HepG2 (cell line): ENCODE measurements at regions not wholly inside any gene's neighbourhood (a gene's known extent, or its start where the extent isn't known, plus 50 kb on each side); places are given as distances from the start of the nearest gene placed in this dataset.

Experiments
- CAMTA2 ChIP-seq: sonication (generic); formaldehyde crosslinking; IDR thresholded peaks from 2 replicates; pipeline ENCODE4 v1.4.0; 2020; ENCODE audit warnings: mild to moderate bottlenecking, missing genetic modification reagents, borderline replicate concordance
- EEA1 ChIP-seq: sonication (generic); formaldehyde crosslinking; IDR thresholded peaks from 2 replicates; pipeline ENCODE4 v1.5.1; 2020; ENCODE audit warnings: mild to moderate bottlenecking, missing genetic modification reagents, borderline replicate concordance
- GATA4 ChIP-seq: sonication (generic); IDR thresholded peaks from 2 replicates; pipeline ENCODE4 v1.6.1; 2016; ENCODE audit warnings: antibody characterized with exemption, low read depth, borderline replicate concordance
- HOXA7 ChIP-seq: sonication (generic); formaldehyde crosslinking; IDR thresholded peaks from 2 replicates; pipeline ENCODE4 v1.8.1; 2022; ENCODE audit warnings: mild to moderate bottlenecking, missing genetic modification reagents, moderate library complexity
- NR2F1 ChIP-seq, 2 experiments: fragments of 450-650 bp in 1 of 2; formaldehyde crosslinking in 1 of 2; IDR thresholded peaks; 2 replicates each; pipeline versions ENCODE4 v1.5.0 to v1.6.1; 2016 to 2020; ENCODE audit warnings: mild to moderate bottlenecking in 1 of 2, missing compliant biosample characterization in 1 of 2, missing genetic modification reagents in 1 of 2, moderate library complexity in 1 of 2
- PCBP2 ChIP-seq: fragments of 200-400 bp; formaldehyde crosslinking; optimal IDR thresholded peaks from 2 replicates; pipeline ENCODE3; 2018; ENCODE audit warnings: low read length, low read depth; ENCODE audit not compliant: poor library complexity, severe bottlenecking
- POGZ ChIP-seq: sonication (generic); formaldehyde crosslinking; IDR thresholded peaks from 2 replicates; pipeline ENCODE4 v1.4.0; 2020; ENCODE audit warnings: mild to moderate bottlenecking, missing genetic modification reagents
- SIN3B ChIP-seq: fragments of 150-350 bp; IDR thresholded peaks from 2 replicates; pipeline ENCODE4 v1.6.1; 2014; ENCODE audit warnings: low read length
- SP140L ChIP-seq: sonication (generic); formaldehyde crosslinking; IDR thresholded peaks from 2 replicates; pipeline ENCODE4 v1.4.0; 2020; ENCODE audit warnings: missing genetic modification reagents, borderline replicate concordance
- SPEN ChIP-seq: sonication (generic); formaldehyde crosslinking; IDR thresholded peaks from 2 replicates; pipeline ENCODE4 v1.5.1; 2020; ENCODE audit warnings: low read depth, mild to moderate bottlenecking, missing genetic modification reagents
- ZNF224 ChIP-seq: sonication (generic); formaldehyde crosslinking; IDR thresholded peaks from 2 replicates; pipeline ENCODE4 v1.5.0; 2020; ENCODE audit warnings: mild to moderate bottlenecking, missing genetic modification reagents
- ZNF296 ChIP-seq: sonication (generic); formaldehyde crosslinking; conservative IDR thresholded peaks from 2 replicates; pipeline ENCODE4 v1.5.0; 2020; ENCODE audit warnings: mild to moderate bottlenecking, missing genetic modification reagents
- ZNF343 ChIP-seq: sonication (generic); formaldehyde crosslinking; IDR thresholded peaks from 2 replicates; pipeline ENCODE4 v1.4.0; 2020; ENCODE audit warnings: mild to moderate bottlenecking, missing genetic modification reagents
- ZNF44 ChIP-seq: sonication (generic); formaldehyde crosslinking; IDR thresholded peaks from 2 replicates; pipeline ENCODE4 v1.5.1; 2020; ENCODE audit warnings: mild to moderate bottlenecking, missing genetic modification reagents
- ZNF703 ChIP-seq: sonication (generic); formaldehyde crosslinking; IDR thresholded peaks from 2 replicates; pipeline ENCODE4 v1.5.1; 2020; ENCODE audit warnings: missing genetic modification reagents, mild to moderate bottlenecking, moderate library complexity, borderline replicate concordance
- ZNF777 ChIP-seq: sonication (generic); formaldehyde crosslinking; IDR thresholded peaks from 2 replicates; pipeline ENCODE4 v1.4.0; 2020; ENCODE audit warnings: missing genetic modification reagents
- ZNF790 ChIP-seq: sonication (generic); formaldehyde crosslinking; IDR thresholded peaks from 2 replicates; pipeline ENCODE4 v1.8.0; 2022; ENCODE audit warnings: missing genetic modification reagents, mild to moderate bottlenecking, borderline replicate concordance
- TF ChIP-seq, protein P1 (sequence below): sonication (generic); formaldehyde crosslinking; IDR thresholded peaks from 2 replicates; pipeline ENCODE4 v1.4.0; 2020; ENCODE audit warnings: missing genetic modification reagents
- TF ChIP-seq, protein P2 (sequence below): sonication (generic); formaldehyde crosslinking; IDR thresholded peaks from 2 replicates; pipeline ENCODE4 v1.8.0; 2022; ENCODE audit warnings: mild to moderate bottlenecking, missing genetic modification reagents, moderate library complexity
- TF ChIP-seq, protein P3 (sequence below): sonication (generic); formaldehyde crosslinking; IDR thresholded peaks from 2 replicates; pipeline ENCODE4 v1.4.0; 2020; ENCODE audit warnings: mild to moderate bottlenecking, missing genetic modification reagents
- TF ChIP-seq, protein P4 (sequence below): sonication (generic); formaldehyde crosslinking; IDR thresholded peaks from 2 replicates; pipeline ENCODE4 v1.4.0; 2020; ENCODE audit warnings: missing genetic modification reagents
- TF ChIP-seq, protein P5 (sequence below): sonication (generic); formaldehyde crosslinking; IDR thresholded peaks from 2 replicates; pipeline ENCODE4 v1.4.0; 2020; ENCODE audit warnings: mild to moderate bottlenecking, low read depth, missing genetic modification reagents

DNA sequence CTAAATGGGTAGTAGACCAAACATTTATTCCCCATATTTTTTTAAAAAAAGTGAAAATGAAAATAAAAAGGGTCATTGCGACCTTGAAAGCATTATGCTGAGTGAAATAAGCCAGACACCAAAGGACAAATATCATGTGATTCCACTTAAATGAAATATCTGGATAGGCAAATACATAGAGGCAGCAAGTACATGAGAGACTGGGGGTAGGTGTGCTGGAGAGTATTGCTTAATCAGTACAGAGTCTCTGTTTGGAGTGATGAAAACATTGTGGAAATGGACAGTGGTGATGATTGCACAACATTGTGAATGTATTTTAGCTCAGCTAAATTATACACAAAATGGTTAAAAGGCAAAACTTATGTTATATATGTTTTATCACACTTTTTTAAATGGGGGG is 169.4 kb downstream of the AKR1D1 start (continued):
- TF ChIP-seq ZNF777 (CRISPR knock-in tag) (no peak), GATA4 (peak; percentile 81), SIN3B (no peak), ZNF343 (CRISPR knock-in tag) (no peak), ZNF44 (CRISPR knock-in tag) (0 out of 2 replicates have a peak, but pooled peaks have one; percentile 30), ZNF790 (CRISPR knock-in tag) (no peak), POGZ (CRISPR knock-in tag) (peak; percentile 88), ZNF224 (no peak), SPEN (CRISPR knock-in tag) (no peak), EEA1 (no peak), CAMTA2 (no peak), PCBP2 (no peak), NR2F1 (CRISPR knock-in tag; IDR thresholded peaks at IDR 0.05) (0 out of 4 replicates have a peak, but pooled peaks of 1 of the 2 experiments have one; percentile 12), ZNF703 (CRISPR knock-in tag) (no peak), HOXA7 (CRISPR knock-in tag) (no peak), SP140L (CRISPR knock-in tag) (peak; percentile 67; the same call in 1 of the 2 replicates), ZNF296 (CRISPR knock-in tag) (no peak)
- TF ChIP-seq, protein P1, sequence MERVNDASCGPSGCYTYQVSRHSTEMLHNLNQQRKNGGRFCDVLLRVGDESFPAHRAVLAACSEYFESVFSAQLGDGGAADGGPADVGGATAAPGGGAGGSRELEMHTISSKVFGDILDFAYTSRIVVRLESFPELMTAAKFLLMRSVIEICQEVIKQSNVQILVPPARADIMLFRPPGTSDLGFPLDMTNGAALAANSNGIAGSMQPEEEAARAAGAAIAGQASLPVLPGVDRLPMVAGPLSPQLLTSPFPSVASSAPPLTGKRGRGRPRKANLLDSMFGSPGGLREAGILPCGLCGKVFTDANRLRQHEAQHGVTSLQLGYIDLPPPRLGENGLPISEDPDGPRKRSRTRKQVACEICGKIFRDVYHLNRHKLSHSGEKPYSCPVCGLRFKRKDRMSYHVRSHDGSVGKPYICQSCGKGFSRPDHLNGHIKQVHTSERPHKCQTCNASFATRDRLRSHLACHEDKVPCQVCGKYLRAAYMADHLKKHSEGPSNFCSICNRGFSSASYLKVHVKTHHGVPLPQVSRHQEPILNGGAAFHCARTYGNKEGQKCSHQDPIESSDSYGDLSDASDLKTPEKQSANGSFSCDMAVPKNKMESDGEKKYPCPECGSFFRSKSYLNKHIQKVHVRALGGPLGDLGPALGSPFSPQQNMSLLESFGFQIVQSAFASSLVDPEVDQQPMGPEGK (CRISPR knock-in tag): peak; percentile 79
- TF ChIP-seq, protein P2, sequence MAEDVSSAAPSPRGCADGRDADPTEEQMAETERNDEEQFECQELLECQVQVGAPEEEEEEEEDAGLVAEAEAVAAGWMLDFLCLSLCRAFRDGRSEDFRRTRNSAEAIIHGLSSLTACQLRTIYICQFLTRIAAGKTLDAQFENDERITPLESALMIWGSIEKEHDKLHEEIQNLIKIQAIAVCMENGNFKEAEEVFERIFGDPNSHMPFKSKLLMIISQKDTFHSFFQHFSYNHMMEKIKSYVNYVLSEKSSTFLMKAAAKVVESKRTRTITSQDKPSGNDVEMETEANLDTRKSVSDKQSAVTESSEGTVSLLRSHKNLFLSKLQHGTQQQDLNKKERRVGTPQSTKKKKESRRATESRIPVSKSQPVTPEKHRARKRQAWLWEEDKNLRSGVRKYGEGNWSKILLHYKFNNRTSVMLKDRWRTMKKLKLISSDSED (CRISPR knock-in tag): no peak
- TF ChIP-seq, protein P3, sequence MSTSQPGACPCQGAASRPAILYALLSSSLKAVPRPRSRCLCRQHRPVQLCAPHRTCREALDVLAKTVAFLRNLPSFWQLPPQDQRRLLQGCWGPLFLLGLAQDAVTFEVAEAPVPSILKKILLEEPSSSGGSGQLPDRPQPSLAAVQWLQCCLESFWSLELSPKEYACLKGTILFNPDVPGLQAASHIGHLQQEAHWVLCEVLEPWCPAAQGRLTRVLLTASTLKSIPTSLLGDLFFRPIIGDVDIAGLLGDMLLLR (CRISPR knock-in tag): no peak
- TF ChIP-seq, protein P4, sequence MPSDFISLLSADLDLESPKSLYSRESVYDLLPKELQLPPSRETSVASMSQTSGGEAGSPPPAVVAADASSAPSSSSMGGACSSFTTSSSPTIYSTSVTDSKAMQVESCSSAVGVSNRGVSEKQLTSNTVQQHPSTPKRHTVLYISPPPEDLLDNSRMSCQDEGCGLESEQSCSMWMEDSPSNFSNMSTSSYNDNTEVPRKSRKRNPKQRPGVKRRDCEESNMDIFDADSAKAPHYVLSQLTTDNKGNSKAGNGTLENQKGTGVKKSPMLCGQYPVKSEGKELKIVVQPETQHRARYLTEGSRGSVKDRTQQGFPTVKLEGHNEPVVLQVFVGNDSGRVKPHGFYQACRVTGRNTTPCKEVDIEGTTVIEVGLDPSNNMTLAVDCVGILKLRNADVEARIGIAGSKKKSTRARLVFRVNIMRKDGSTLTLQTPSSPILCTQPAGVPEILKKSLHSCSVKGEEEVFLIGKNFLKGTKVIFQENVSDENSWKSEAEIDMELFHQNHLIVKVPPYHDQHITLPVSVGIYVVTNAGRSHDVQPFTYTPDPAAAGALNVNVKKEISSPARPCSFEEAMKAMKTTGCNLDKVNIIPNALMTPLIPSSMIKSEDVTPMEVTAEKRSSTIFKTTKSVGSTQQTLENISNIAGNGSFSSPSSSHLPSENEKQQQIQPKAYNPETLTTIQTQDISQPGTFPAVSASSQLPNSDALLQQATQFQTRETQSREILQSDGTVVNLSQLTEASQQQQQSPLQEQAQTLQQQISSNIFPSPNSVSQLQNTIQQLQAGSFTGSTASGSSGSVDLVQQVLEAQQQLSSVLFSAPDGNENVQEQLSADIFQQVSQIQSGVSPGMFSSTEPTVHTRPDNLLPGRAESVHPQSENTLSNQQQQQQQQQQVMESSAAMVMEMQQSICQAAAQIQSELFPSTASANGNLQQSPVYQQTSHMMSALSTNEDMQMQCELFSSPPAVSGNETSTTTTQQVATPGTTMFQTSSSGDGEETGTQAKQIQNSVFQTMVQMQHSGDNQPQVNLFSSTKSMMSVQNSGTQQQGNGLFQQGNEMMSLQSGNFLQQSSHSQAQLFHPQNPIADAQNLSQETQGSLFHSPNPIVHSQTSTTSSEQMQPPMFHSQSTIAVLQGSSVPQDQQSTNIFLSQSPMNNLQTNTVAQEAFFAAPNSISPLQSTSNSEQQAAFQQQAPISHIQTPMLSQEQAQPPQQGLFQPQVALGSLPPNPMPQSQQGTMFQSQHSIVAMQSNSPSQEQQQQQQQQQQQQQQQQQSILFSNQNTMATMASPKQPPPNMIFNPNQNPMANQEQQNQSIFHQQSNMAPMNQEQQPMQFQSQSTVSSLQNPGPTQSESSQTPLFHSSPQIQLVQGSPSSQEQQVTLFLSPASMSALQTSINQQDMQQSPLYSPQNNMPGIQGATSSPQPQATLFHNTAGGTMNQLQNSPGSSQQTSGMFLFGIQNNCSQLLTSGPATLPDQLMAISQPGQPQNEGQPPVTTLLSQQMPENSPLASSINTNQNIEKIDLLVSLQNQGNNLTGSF (CRISPR knock-in tag): no peak
- TF ChIP-seq, protein P5, sequence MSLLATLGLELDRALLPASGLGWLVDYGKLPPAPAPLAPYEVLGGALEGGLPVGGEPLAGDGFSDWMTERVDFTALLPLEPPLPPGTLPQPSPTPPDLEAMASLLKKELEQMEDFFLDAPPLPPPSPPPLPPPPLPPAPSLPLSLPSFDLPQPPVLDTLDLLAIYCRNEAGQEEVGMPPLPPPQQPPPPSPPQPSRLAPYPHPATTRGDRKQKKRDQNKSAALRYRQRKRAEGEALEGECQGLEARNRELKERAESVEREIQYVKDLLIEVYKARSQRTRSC: no peak
